LNCaP clone FGC (cell line): ENCODE measurements at regions not wholly inside any gene's neighbourhood (a gene's known extent, or its start where the extent isn't known, plus 50 kb on each side); places are given as distances from the start of the nearest gene placed in this dataset.

Experiments used
- DNase-seq: peaks from one replicate; pipeline ENCODE4 v3.0.0-alpha.2; 2011; ENCODE audit warnings: low read depth
- H3K4me3 ChIP-seq: 2 replicates; pipeline ENCODE4 v1.5.1; 2011; ENCODE audit warnings: mild to moderate bottlenecking, low read depth, low read length, control low read depth
- CTCF ChIP-seq: IDR thresholded peaks from 2 replicates; pipeline ENCODE4 v1.5.1; 2012; ENCODE audit warnings: mild to moderate bottlenecking; ENCODE audit not compliant: control insufficient read depth, insufficient read depth; ENCODE audit errors: extremely low read depth

GRCh38 chr2:190800528-190800927, 80.1 kb upstream of the GLS start:
- no peak for TF ChIP-seq CTCF
- no peak for DNase-seq
- no peak overlapping the region for H3K4me3 ChIP-seq

GRCh38 chr2:190802129-190802528, 78.5 kb upstream of the GLS start:
- no peak overlapping the region for H3K4me3 ChIP-seq
- DNase-seq, result no peak
- no peak for TF ChIP-seq CTCF

GRCh38 chr2:190802626-190803209, 77.9 kb upstream of the GLS start:
- TF ChIP-seq CTCF, result no peak
- no peak overlapping the region for H3K4me3 ChIP-seq
- no peak for DNase-seq

- TF ChIP-seq CTCF, result peak; percentile 42; the same call in 1 of the 2 replicates
- no peak for DNase-seq
These were observed 76.3 kb upstream of the GLS start for GRCh38 chr2:190804182-190804795.

GRCh38 chr2:190805126-190805525, 75.5 kb upstream of the GLS start:
- H3K4me3 ChIP-seq, result no peak overlapping the region
- TF ChIP-seq CTCF, result no peak
- no peak for DNase-seq

More at GRCh38 chr2:190804182-190804795, 76.3 kb upstream of the GLS start:
- no peak overlapping the region for H3K4me3 ChIP-seq

- DNase-seq, result no peak
- no peak overlapping the region for H3K4me3 ChIP-seq
- no peak for TF ChIP-seq CTCF
These were observed 74.8 kb upstream of the GLS start for GRCh38 chr2:190805843-190806242.

- TF ChIP-seq CTCF, result no peak
- H3K4me3 ChIP-seq, result no peak overlapping the region
- no peak for DNase-seq
These were observed 72.7 kb upstream of the GLS start for GRCh38 chr2:190807886-190808285.
